Ecto neural progenitor cell (in vitro differentiated cells): ENCODE measurements at regions not wholly inside any gene's neighbourhood (a gene's known extent, or its start where the extent isn't known, plus 50 kb on each side); places are given as distances from the start of the nearest gene placed in this dataset.
"Not testable (repeated sequence)": the region's sequence is repeated elsewhere in the genome, so short reads cannot be mapped to it uniquely, and the experiment has no call there.

Source experiments
- DNase-seq: peaks from one replicate; pipeline ENCODE4 v3.0.0-alpha.2; 2018; ENCODE audit warnings: low spot score

GRCh38 chr1:103348136-103348535, 177.4 kb upstream of the RNPC3 start:
- no peak for DNase-seq

GRCh38 chr1:103344930-103345329, 180.6 kb upstream of the RNPC3 start:
- DNase-seq, result no peak

- no peak for DNase-seq
These were observed 184.1 kb upstream of the RNPC3 start for GRCh38 chr1:103341377-103341880.

- DNase-seq, result no peak
These were observed 187.7 kb upstream of the RNPC3 start for GRCh38 chr1:103337779-103338178.

- no peak for DNase-seq
These were observed 189.1 kb upstream of the RNPC3 start for GRCh38 chr1:103336408-103336807.

- no peak for DNase-seq
These were observed 192.4 kb upstream of the RNPC3 start for GRCh38 chr1:103333141-103333540.

- DNase-seq, result no peak
These were observed 198.3 kb upstream of the RNPC3 start for GRCh38 chr1:103327054-103327719.

GRCh38 chr1:103326595-103326994, 198.9 kb upstream of the RNPC3 start:
- no peak for DNase-seq

- no peak for DNase-seq
These were observed 201.5 kb upstream of the COL11A1 start for GRCh38 chr1:103309786-103310185.

- DNase-seq, result no peak
These were observed 199.4 kb upstream of the COL11A1 start for GRCh38 chr1:103307751-103308150.

GRCh38 chr1:103283841-103284669, 175.7 kb upstream of the COL11A1 start:
- no peak for DNase-seq

GRCh38 chr1:103283371-103283770, 175.0 kb upstream of the COL11A1 start:
- DNase-seq, result no peak

GRCh38 chr1:103275725-103276124, 167.4 kb upstream of the COL11A1 start:
- no peak for DNase-seq

GRCh38 chr1:103274886-103275285, 166.6 kb upstream of the COL11A1 start:
- no peak for DNase-seq

GRCh38 chr1:103273106-103273505, 164.8 kb upstream of the COL11A1 start:
- DNase-seq, result no peak

- DNase-seq, result not testable (repeated sequence)
These were observed 163.1 kb upstream of the COL11A1 start for GRCh38 chr1:103271471-103271870.

GRCh38 chr1:103267893-103268292, 159.6 kb upstream of the COL11A1 start:
- DNase-seq, result no peak

GRCh38 chr1:103267266-103267665, 158.9 kb upstream of the COL11A1 start:
- no peak for DNase-seq

GRCh38 chr1:103266036-103266435, 157.7 kb upstream of the COL11A1 start:
- no peak for DNase-seq

- no peak for DNase-seq
These were observed 157.2 kb upstream of the COL11A1 start for GRCh38 chr1:103265551-103265950.

- DNase-seq, result no peak
These were observed 151.7 kb upstream of the COL11A1 start for GRCh38 chr1:103259982-103260381.

GRCh38 chr1:103256490-103256889, 148.2 kb upstream of the COL11A1 start:
- DNase-seq, result no peak

GRCh38 chr1:103254691-103255090, 146.4 kb upstream of the COL11A1 start:
- no peak for DNase-seq
